Lower leg skin (tissue), 4 donors: ENCODE measurements at regions not wholly inside any gene's neighbourhood (a gene's known extent, or its start where the extent isn't known, plus 50 kb on each side); places are given as distances from the start of the nearest gene placed in this dataset.

Experiments used
- DNase-seq, 2 donors: peaks; one replicate each; pipeline ENCODE4 v3.0.0-alpha.2; 2019; ENCODE audit warnings: low spot score in 2 of 2
- H3K4me3 ChIP-seq: fragments of 200-600 bp; sonication (generic); 2 replicates; pipeline ENCODE4 v1.5.1; 2017; ENCODE audit warnings: mild to moderate bottlenecking, low read depth; ENCODE audit not compliant: poor library complexity, severe bottlenecking
- POLR2A ChIP-seq, 2 donors: fragments of 450-650 bp; IDR thresholded peaks; one replicate each; pipeline ENCODE4 v1.6.1; 2016 to 2017; ENCODE audit warnings: antibody characterized with exemption in 2 of 2, mild to moderate bottlenecking in 1 of 2, moderate library complexity in 1 of 2
- WGBS, 2 donors: methylation state at CpG; one replicate each; pipeline ENCODE4 v1.1.5; 2018; 5-methylcytosine and 5-hydroxymethylcytosine counted together
- intact Hi-C: fragments of 100-400 bp; cut with DNase I; formaldehyde crosslinking; loops from one replicate; pipeline ENCODE4 v1.15.0; 2023; ENCODE audit warnings: low total_unique reads
- TF ChIP-seq, protein P1 (sequence below), 3 donors: fragments of 450-650 bp; IDR thresholded peaks; one replicate each; pipeline ENCODE4 v1.5.1; 2016; ENCODE audit warnings: antibody characterized with exemption in 3 of 3, mild to moderate bottlenecking in 3 of 3, moderate library complexity in 2 of 3

DNA sequence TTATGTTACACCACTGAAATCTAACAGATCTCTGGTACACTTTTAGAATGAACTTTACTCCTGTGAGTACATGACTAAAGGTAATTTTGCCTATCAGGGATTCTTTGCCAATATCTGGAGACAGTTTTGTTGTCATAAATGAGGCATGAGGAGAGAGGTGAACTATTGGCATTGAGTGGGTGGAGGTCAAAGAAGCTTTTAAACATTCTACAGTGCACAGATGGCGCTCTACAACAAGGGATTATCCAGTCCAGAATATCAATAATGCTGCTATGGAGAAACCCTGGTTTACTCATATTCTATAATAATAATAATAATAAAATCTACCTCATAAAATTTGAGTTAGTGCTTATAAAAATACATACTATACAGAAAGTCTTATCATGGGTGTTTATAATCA, 702.3 kb downstream of the SI start:
- intact Hi-C loops = no loop called here
- WGBS, 2 donors = 81 to 89% methylated on average over 1 of the region's 1 CpG
- DNase-seq = no peak
- H3K4me3 ChIP-seq = no peak overlapping the region
- TF ChIP-seq, protein P1, sequence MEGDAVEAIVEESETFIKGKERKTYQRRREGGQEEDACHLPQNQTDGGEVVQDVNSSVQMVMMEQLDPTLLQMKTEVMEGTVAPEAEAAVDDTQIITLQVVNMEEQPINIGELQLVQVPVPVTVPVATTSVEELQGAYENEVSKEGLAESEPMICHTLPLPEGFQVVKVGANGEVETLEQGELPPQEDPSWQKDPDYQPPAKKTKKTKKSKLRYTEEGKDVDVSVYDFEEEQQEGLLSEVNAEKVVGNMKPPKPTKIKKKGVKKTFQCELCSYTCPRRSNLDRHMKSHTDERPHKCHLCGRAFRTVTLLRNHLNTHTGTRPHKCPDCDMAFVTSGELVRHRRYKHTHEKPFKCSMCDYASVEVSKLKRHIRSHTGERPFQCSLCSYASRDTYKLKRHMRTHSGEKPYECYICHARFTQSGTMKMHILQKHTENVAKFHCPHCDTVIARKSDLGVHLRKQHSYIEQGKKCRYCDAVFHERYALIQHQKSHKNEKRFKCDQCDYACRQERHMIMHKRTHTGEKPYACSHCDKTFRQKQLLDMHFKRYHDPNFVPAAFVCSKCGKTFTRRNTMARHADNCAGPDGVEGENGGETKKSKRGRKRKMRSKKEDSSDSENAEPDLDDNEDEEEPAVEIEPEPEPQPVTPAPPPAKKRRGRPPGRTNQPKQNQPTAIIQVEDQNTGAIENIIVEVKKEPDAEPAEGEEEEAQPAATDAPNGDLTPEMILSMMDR (IDR thresholded peaks at IDR 0.05) = no peak
- no peak for TF ChIP-seq POLR2A (IDR thresholded peaks at IDR 0.05)

DNA sequence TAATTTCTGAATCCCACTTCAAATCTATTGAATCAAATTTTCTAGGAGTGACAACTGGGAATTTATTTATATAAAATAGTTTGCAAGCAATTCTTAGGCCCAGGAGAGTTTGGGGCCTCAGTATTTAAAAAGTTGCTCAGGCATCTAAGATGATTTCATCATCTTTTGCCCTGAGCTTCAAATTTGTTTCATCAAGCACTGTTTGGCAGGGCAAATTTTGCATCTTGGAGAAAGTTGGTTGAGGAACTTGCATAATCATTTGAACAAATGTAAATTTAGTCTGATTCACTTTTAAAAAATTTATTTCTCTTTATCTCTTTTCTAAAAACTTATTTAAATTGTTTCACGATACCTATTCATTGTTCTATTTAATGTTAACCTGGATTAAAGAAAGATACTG, 702.8 kb downstream of the SI start:
- 31 to 64% methylated on average over 1 of the region's 1 CpG for WGBS, 2 donors
- no peak for TF ChIP-seq POLR2A (IDR thresholded peaks at IDR 0.05)
- TF ChIP-seq, protein P1 (IDR thresholded peaks at IDR 0.05) = no peak
- no peak for DNase-seq
- intact Hi-C loops = no loop called here
- no peak overlapping the region for H3K4me3 ChIP-seq

DNA sequence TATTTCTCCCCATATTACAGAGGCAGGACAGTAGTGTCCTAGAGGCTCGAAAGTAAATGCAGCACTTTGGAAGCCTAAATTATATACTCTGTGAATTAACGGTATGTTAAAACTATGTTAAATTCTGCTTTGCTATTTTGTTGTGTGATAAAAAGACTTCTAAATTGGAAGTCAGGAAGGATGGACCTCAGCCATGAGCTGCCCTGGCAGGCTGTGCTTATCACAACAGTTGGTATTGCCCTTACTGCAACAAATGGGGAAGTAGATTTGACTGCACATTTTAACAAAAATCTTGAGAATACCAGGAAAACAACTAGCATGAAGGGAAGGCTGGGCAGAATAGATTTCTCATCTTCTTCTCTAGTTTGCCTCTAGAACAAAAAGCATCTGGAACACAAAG, 706.6 kb downstream of the SI start:
- intact Hi-C loops = no loop called here
- H3K4me3 ChIP-seq = no peak overlapping the region
- no peak for DNase-seq
- no peak for TF ChIP-seq POLR2A (IDR thresholded peaks at IDR 0.05)
- TF ChIP-seq, protein P1 (IDR thresholded peaks at IDR 0.05) = no peak
- WGBS, 2 donors = 84 to 86% methylated on average over 2 of the region's 2 CpGs

DNA sequence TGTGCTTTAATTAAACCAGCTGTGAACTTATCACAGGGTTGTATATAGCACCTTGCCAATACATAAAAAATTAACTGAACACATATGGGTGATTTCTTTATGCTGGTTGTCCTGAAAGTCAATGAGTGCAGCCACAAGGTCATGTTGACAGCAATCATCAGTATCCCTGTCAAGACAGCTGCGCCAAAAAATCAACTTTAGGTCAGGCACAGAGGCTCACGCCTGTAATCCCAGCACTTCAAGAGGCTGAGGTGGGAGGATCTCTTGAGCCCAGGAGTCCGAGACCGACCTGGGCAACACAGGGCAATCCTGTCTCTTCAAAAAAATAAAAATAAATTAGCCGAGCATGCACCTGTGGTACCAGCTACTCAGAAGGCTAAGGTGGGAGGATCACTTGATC, 707.3 kb downstream of the SI start:
- DNase-seq = no peak
- no peak for TF ChIP-seq POLR2A (IDR thresholded peaks at IDR 0.05)
- TF ChIP-seq, protein P1 (IDR thresholded peaks at IDR 0.05) = no peak
- WGBS, 2 donors = 71 to 80% methylated on average over 5 of the region's 5 CpGs
- intact Hi-C loops = no loop called here
- H3K4me3 ChIP-seq = no peak overlapping the region

DNA sequence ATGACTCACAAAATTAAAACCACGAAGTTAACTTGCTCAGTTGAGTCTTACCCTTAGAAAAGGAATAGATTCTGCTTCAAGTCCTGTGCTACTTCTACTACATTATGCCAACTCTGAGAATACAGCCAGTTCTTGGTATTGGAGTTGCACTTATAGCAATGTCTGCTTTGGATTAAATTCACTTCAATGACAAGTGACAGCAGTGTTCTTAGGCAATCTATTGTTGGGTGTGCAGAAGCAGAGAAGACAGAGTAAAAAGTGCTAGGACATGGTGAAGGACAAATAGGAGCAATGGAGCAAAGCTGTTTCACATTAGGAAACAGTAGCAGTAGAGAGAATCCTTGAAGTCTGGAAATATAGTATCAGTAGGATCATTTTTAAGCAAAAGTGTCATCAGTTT, 713.1 kb downstream of the SI start:
- H3K4me3 ChIP-seq = no peak overlapping the region
- WGBS, 2 donors = 52 to 71% methylated on average over 1 of the region's 1 CpG
- DNase-seq = no peak
- intact Hi-C loops = no loop called here
- no peak for TF ChIP-seq POLR2A (IDR thresholded peaks at IDR 0.05)

DNA sequence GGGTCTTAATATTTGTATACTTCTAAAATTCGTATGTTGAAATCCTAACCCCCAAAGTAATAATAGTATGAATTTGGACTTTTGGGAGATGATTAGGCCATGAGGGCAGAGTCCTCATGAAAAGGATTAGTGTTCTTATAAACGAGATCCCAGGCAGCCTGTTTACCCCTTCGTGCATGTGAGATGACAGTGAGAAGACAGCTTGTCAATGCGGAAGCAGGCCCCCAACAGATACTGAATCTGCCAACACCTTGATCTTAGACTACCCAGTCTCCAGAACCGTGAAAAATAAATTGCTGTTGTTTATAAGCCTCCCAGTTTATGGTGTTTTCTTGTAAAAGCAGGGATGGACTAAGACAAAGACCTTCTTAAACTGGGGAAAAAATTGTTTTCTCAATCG, 714.2 kb downstream of the SI start:
- DNase-seq = no peak
- intact Hi-C loops = no loop called here
- H3K4me3 ChIP-seq = no peak overlapping the region
- 70 to 74% methylated on average over 6 of the region's 6 CpGs for WGBS, 2 donors
- TF ChIP-seq, protein P1 (IDR thresholded peaks at IDR 0.05) = no peak
- no peak for TF ChIP-seq POLR2A (IDR thresholded peaks at IDR 0.05)
